ENCODE measurements at regions not wholly inside any gene's neighbourhood (a gene's known extent, or its start where the extent isn't known, plus 50 kb on each side); places are given as distances from the start of the nearest gene placed in this dataset.

DNA sequence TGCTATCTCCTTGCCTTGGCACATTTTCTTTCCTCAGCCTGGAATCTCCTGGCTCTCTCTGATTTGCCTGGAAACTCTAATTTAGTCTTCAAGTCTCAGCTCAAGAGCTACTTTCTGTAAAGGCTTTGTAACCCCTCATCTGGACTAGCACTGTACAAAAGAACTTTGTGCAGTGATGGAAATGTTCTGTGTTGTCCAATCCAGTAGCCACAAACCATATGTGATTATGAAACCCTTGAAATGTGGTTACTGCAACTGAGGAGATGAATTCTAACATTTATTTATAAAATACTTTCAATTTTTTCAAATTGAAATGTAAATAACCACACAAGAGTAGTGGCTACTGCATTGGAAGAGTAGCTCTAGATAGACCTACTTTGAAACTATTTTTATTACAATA, 66.6 kb upstream of the HS3ST1 start:
- TF ChIP-seq, protein P1, sequence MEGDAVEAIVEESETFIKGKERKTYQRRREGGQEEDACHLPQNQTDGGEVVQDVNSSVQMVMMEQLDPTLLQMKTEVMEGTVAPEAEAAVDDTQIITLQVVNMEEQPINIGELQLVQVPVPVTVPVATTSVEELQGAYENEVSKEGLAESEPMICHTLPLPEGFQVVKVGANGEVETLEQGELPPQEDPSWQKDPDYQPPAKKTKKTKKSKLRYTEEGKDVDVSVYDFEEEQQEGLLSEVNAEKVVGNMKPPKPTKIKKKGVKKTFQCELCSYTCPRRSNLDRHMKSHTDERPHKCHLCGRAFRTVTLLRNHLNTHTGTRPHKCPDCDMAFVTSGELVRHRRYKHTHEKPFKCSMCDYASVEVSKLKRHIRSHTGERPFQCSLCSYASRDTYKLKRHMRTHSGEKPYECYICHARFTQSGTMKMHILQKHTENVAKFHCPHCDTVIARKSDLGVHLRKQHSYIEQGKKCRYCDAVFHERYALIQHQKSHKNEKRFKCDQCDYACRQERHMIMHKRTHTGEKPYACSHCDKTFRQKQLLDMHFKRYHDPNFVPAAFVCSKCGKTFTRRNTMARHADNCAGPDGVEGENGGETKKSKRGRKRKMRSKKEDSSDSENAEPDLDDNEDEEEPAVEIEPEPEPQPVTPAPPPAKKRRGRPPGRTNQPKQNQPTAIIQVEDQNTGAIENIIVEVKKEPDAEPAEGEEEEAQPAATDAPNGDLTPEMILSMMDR (IDR thresholded peaks at IDR 0.05; ENCODE audit: control extremely low read depth in 1 of 3, insufficient read depth in 1 of 3, low read depth in 1 of 3, low read length in 3 of 3): no peak
- TF ChIP-seq GABPA (IDR thresholded peaks at IDR 0.05; ENCODE audit: borderline replicate concordance, insufficient read depth, low read length) (no peak), FOSL1 (IDR thresholded peaks at IDR 0.05; ENCODE audit: insufficient read depth, low read depth, low read length) (no peak)
